Caco-2 (cell line): ENCODE measurements at regions not wholly inside any gene's neighbourhood (a gene's known extent, or its start where the extent isn't known, plus 50 kb on each side); places are given as distances from the start of the nearest gene placed in this dataset.

ENCODE experiments used
- BruUV-seq: library from RNA; stranded (reverse); fragments of 400-500 nt; replicated peaks from 2 replicates; lab custom pipeline; 2021; lab: Mats Ljungman, UMichigan
- CTCF ChIA-PET: fragments of 300-600 bp; sonication (Branson Sonifier 250); formaldehyde crosslinking; loops from one replicate; lab custom pipeline; 2022; ENCODE audit warnings: antibody characterized with exemption; lab: Charles Lee
- POLR2A ChIA-PET: fragments of 300-600 bp; sonication (Branson Sonifier 250); formaldehyde crosslinking; loops from one replicate; lab custom pipeline; 2022; ENCODE audit warnings: antibody characterized with exemption; lab: Charles Lee
- DNase-seq, 2 experiments: peaks; one replicate each; pipeline versions ENCODE4 v3.0.0 to v3.0.0-alpha.2; 2020 to 2022
- H3K27me3 ChIP-seq: replicated peaks from 2 replicates; pipeline ENCODE4 v1.6.0; 2011; ENCODE audit warnings: low read length; ENCODE audit not compliant: control insufficient read depth, insufficient read depth
- H3K36me3 ChIP-seq: 2 replicates; pipeline ENCODE4 v1.5.1; 2011; ENCODE audit warnings: low read length; ENCODE audit not compliant: control insufficient read depth, insufficient read depth
- H3K4me1 ChIP-seq: fragments of 250-450 bp; sonication (Bioruptor Pico); 2 replicates; pipeline ENCODE4 v1.5.1; 2020; ENCODE audit warnings: mild to moderate bottlenecking
- H3K4me3 ChIP-seq: 2 replicates; pipeline ENCODE4 v1.5.1; 2011; ENCODE audit warnings: low read depth, mild to moderate bottlenecking, control low read depth, low read length
- H3K9me3 ChIP-seq: fragments of 250-450 bp; sonication (Bioruptor Pico); 2 replicates; pipeline ENCODE4 v1.5.1; 2020; ENCODE audit warnings: mild to moderate bottlenecking, moderate library complexity
- H3K27ac Mint-ChIP-seq: one replicate; pipeline ENCODE4 v1.8.0; 2022; ENCODE audit warnings: mixed read lengths; ENCODE audit not compliant: unreplicated experiment
- H3K27me3 Mint-ChIP-seq: one replicate; pipeline ENCODE4 v1.8.0; 2022; ENCODE audit warnings: mixed read lengths; ENCODE audit not compliant: insufficient read depth, unreplicated experiment
- H3K36me3 Mint-ChIP-seq: one replicate; pipeline ENCODE4 v1.8.0; 2022; ENCODE audit warnings: mild to moderate bottlenecking, mixed read lengths; ENCODE audit not compliant: insufficient read depth, unreplicated experiment
- H3K4me1 Mint-ChIP-seq: one replicate; pipeline ENCODE4 v1.8.0; 2022; ENCODE audit warnings: low read depth, mixed read lengths; ENCODE audit not compliant: unreplicated experiment
- H3K4me3 Mint-ChIP-seq: one replicate; pipeline ENCODE4 v1.8.0; 2022; ENCODE audit warnings: mild to moderate bottlenecking, moderate library complexity, mixed read lengths; ENCODE audit not compliant: unreplicated experiment
- H3K9me3 Mint-ChIP-seq: one replicate; pipeline ENCODE4 v1.8.0; 2022; ENCODE audit warnings: mixed read lengths; ENCODE audit not compliant: unreplicated experiment
- CTCF ChIP-seq, 2 experiments: fragments of 200-600 bp in 1 of 2; IDR thresholded peaks; 1 replicate in 1 of 2; 2 replicates in 1 of 2; pipeline versions ENCODE4 v1.5.1 to v1.8.0; 2011 to 2022; ENCODE audit warnings: antibody characterized with exemption in 1 of 2, control low read depth in 1 of 2, inconsistent platforms in 1 of 2, low read depth in 1 of 2, low read length in 1 of 2, mild to moderate bottlenecking in 1 of 2, moderate library complexity in 1 of 2; ENCODE audit not compliant: insufficient read depth in 1 of 2, severe bottlenecking in 1 of 2, unreplicated experiment in 1 of 2
- intact Hi-C: fragments of 100-400 bp; cut with micrococcal nuclease; formaldehyde crosslinking; loops from one replicate; pipeline ENCODE4 v1.10.0; 2022; ENCODE audit not compliant: unreplicated experiment

GRCh38 chr13:80010286-80010831 lies 330.6 kb downstream of the SPRY2 start:
- H3K4me3 ChIP-seq, result no peak overlapping the region
- POLR2A ChIA-PET, result no interaction called here
- no peaks in the 10 kb centered on the region for H3K36me3 Mint-ChIP-seq
- H3K9me3 Mint-ChIP-seq, result no peaks in the 10 kb centered on the region
- BruUV-seq, result no TSS peak
- peaks cover 12% of the 10 kb centered on the region for H3K4me1 Mint-ChIP-seq
- TF ChIP-seq CTCF (IDR thresholded peaks at IDR 0.05; ENCODE audit: insufficient read depth in 1 of 2, low read depth in 1 of 2, low read length in 1 of 2, severe bottlenecking in 1 of 2, unreplicated experiment in 1 of 2), result no peak
- no peak overlapping the region for H3K4me3 Mint-ChIP-seq
- no peaks in the 10 kb centered on the region for H3K27me3 Mint-ChIP-seq
- H3K27me3 ChIP-seq, result no peaks in the 10 kb centered on the region
- H3K27ac Mint-ChIP-seq, result no peak overlapping the region
- CTCF ChIA-PET, result no interaction called here
- H3K36me3 ChIP-seq, result no peaks in the 10 kb centered on the region
- H3K9me3 ChIP-seq, result no peaks in the 10 kb centered on the region
- DNase-seq, result no peak
- intact Hi-C loops, result no loop called here
- peaks cover 9% of the 10 kb centered on the region; the same call in 1 of the 2 replicates for H3K4me1 ChIP-seq

GRCh38 chr13:80009760-80010159 lies 331.2 kb downstream of the SPRY2 start:
- BruUV-seq, result no TSS peak
- no peak for TF ChIP-seq CTCF (IDR thresholded peaks at IDR 0.05; ENCODE audit: insufficient read depth in 1 of 2, low read depth in 1 of 2, low read length in 1 of 2, severe bottlenecking in 1 of 2, unreplicated experiment in 1 of 2)
- Histone ChIP-seq H3K27me3 (no peaks in the 10 kb centered on the region), H3K4me1 (peaks cover 9% of the 10 kb centered on the region; the same call in 1 of the 2 replicates), H3K9me3 (no peaks in the 10 kb centered on the region), H3K36me3 (no peaks in the 10 kb centered on the region), H3K4me3 (no peak overlapping the region)
- no peaks in the 10 kb centered on the region for H3K36me3 Mint-ChIP-seq
- no peak overlapping the region for H3K4me3 Mint-ChIP-seq
- no peak for DNase-seq
- intact Hi-C loops, result no loop called here
- ChIA-PET POLR2A (no interaction called here), CTCF (no interaction called here)
- H3K27ac Mint-ChIP-seq, result no peak overlapping the region
- no peaks in the 10 kb centered on the region for H3K27me3 Mint-ChIP-seq
- H3K9me3 Mint-ChIP-seq, result no peaks in the 10 kb centered on the region
- H3K4me1 Mint-ChIP-seq, result peaks cover 12% of the 10 kb centered on the region

- no peak overlapping the region for H3K4me3 Mint-ChIP-seq
Measured at GRCh38 chr13:80006940-80007339, 334.0 kb downstream of the SPRY2 start.

More at GRCh38 chr13:80006940-80007339, 334.0 kb downstream of the SPRY2 start:
- Mint-ChIP-seq H3K27ac (no peak overlapping the region), H3K36me3 (no peaks in the 10 kb centered on the region), H3K9me3 (no peaks in the 10 kb centered on the region), H3K4me1 (peaks cover 6% of the 10 kb centered on the region), H3K27me3 (no peaks in the 10 kb centered on the region)
- Histone ChIP-seq H3K36me3 (no peaks in the 10 kb centered on the region), H3K9me3 (no peaks in the 10 kb centered on the region), H3K4me3 (no peak overlapping the region), H3K27me3 (no peaks in the 10 kb centered on the region), H3K4me1 (peaks cover 9% of the 10 kb centered on the region; the same call in 1 of the 2 replicates)
- intact Hi-C loops, result no loop called here
- POLR2A ChIA-PET, result no interaction called here
- no TSS peak for BruUV-seq
- CTCF ChIA-PET, result no interaction called here
- no peak for DNase-seq
- no peak for TF ChIP-seq CTCF (IDR thresholded peaks at IDR 0.05; ENCODE audit: insufficient read depth in 1 of 2, low read depth in 1 of 2, low read length in 1 of 2, severe bottlenecking in 1 of 2, unreplicated experiment in 1 of 2)
